Breast epithelium (tissue), 3 donors: ENCODE measurements at regions not wholly inside any gene's neighbourhood (a gene's known extent, or its start where the extent isn't known, plus 50 kb on each side); places are given as distances from the start of the nearest gene placed in this dataset.

ENCODE experiments used
- CTCF ChIP-seq, 3 donors: fragments of 450-650 bp; IDR thresholded peaks; one replicate each; pipeline ENCODE4 v1.5.1; 2016 to 2017; ENCODE audit warnings: antibody characterized with exemption in 3 of 3, mild to moderate bottlenecking in 3 of 3, moderate library complexity in 3 of 3
- POLR2A ChIP-seq: fragments of 450-650 bp; IDR thresholded peaks from one replicate; pipeline ENCODE4 v1.6.1; 2016; ENCODE audit warnings: antibody characterized with exemption, mild to moderate bottlenecking, moderate library complexity

GRCh38 chr6:165843568-165844113, 180.6 kb upstream of the PDE10A start:
- TF ChIP-seq CTCF (IDR thresholded peaks at IDR 0.05): no peak
- no peak for TF ChIP-seq POLR2A
